CD14-positive monocyte (primary cell): ENCODE measurements at regions not wholly inside any gene's neighbourhood (a gene's known extent, or its start where the extent isn't known, plus 50 kb on each side); places are given as distances from the start of the nearest gene placed in this dataset.

Source experiments
- DNase-seq, 3 donors: peaks; one replicate each; pipeline ENCODE4 v3.0.0-alpha.2; 2011 to 2022
- H2AFZ ChIP-seq: 2 replicates; pipeline ENCODE4 v1.6.0; 2012; ENCODE audit warnings: mild to moderate bottlenecking, low read depth, low read length, inconsistent platforms; ENCODE audit not compliant: insufficient read depth, poor library complexity, severe bottlenecking
- H3K27ac ChIP-seq, 2 donors: 1 replicate in 1 of 2; 2 replicates in 1 of 2; pipeline ENCODE4 v1.5.1; 2012 to 2013; ENCODE audit warnings: low read length in 2 of 2, control low read depth in 1 of 2, inconsistent platforms in 1 of 2, low read depth in 1 of 2, mild to moderate bottlenecking in 1 of 2
- H3K27me3 ChIP-seq, 2 donors: one replicate each; pipeline versions ENCODE4 v1.6.0 to v1.6.1; 2011 to 2013; ENCODE audit warnings: low read length in 2 of 2; ENCODE audit not compliant: control insufficient read depth in 2 of 2, insufficient read depth in 2 of 2
- H3K36me3 ChIP-seq, 2 donors: replicated peaks in 1 of 2; 1 replicate in 1 of 2; 2 replicates in 1 of 2; pipeline versions ENCODE4 v1.5.1 to v1.6.1; 2012 to 2013; ENCODE audit warnings: low read length in 2 of 2, control low read depth in 1 of 2, inconsistent platforms in 1 of 2, mild to moderate bottlenecking in 1 of 2; ENCODE audit not compliant: insufficient read depth in 2 of 2, control insufficient read depth in 1 of 2
- H3K4me1 ChIP-seq, 2 donors: 1 replicate in 1 of 2; 2 replicates in 1 of 2; pipeline versions ENCODE4 v1.5.1 to v1.6.1; 2012 to 2013; ENCODE audit warnings: low read length in 2 of 2, control low read depth in 1 of 2, inconsistent platforms in 1 of 2, mild to moderate bottlenecking in 1 of 2, moderate library complexity in 1 of 2; ENCODE audit not compliant: insufficient read depth in 2 of 2, control insufficient read depth in 1 of 2
- H3K4me2 ChIP-seq: replicated peaks from 2 replicates; pipeline ENCODE3; 2012; ENCODE audit warnings: low read length, moderate library complexity, mild to moderate bottlenecking; ENCODE audit not compliant: poor library complexity, severe bottlenecking; ENCODE audit errors: extremely low read depth
- H3K4me3 ChIP-seq, 3 experiments: fragments of 200-600 bp in 1 of 3; sonication (generic) in 1 of 3; replicated peaks in 1 of 3; 1 replicate in 2 of 3; 2 replicates in 1 of 3; pipeline ENCODE4 v1.5.1; 2011 to 2013; ENCODE audit warnings: low read length in 3 of 3, mild to moderate bottlenecking in 3 of 3, control low read depth in 2 of 3, low read depth in 2 of 3, inconsistent platforms in 1 of 3, moderate library complexity in 1 of 3
- H3K79me2 ChIP-seq: 2 replicates; pipeline ENCODE4 v1.6.0; 2012; ENCODE audit warnings: mild to moderate bottlenecking, control low read depth, inconsistent platforms, low read length, moderate library complexity; ENCODE audit not compliant: insufficient read depth
- H3K9ac ChIP-seq: 2 replicates; pipeline ENCODE4 v1.6.0; 2017; ENCODE audit warnings: low read length, mild to moderate bottlenecking; ENCODE audit not compliant: insufficient read depth, poor library complexity, severe bottlenecking
- H3K9me3 ChIP-seq, 2 donors: replicated peaks in 1 of 2; 1 replicate in 1 of 2; 2 replicates in 1 of 2; pipeline versions ENCODE4 v1.5.1 to v1.6.1; 2012 to 2013; ENCODE audit warnings: low read length in 2 of 2, control low read depth in 1 of 2; ENCODE audit not compliant: control insufficient read depth in 1 of 2, insufficient read depth in 1 of 2
- H4K20me1 ChIP-seq: 2 replicates; pipeline ENCODE4 v1.6.0; 2012; ENCODE audit warnings: mild to moderate bottlenecking, low read length, control low read depth, moderate library complexity; ENCODE audit not compliant: insufficient read depth
- H3K27ac Mint-ChIP-seq, 7 donors: one replicate each; pipeline ENCODE4 v1.8.0; 2020; ENCODE audit warnings: mild to moderate bottlenecking in 7 of 7, mixed read lengths in 7 of 7, moderate library complexity in 6 of 7, inconsistent platforms in 2 of 7
- H3K27me3 Mint-ChIP-seq, 3 donors: one replicate each; pipeline ENCODE4 v1.8.0; 2021 to 2022; ENCODE audit warnings: low read depth in 3 of 3, mild to moderate bottlenecking in 3 of 3, mixed read lengths in 3 of 3, moderate library complexity in 3 of 3, inconsistent platforms in 1 of 3
- H3K36me3 Mint-ChIP-seq, 2 donors: one replicate each; pipeline ENCODE4 v1.8.0; 2020; ENCODE audit warnings: mixed read lengths in 2 of 2, inconsistent platforms in 1 of 2, mild to moderate bottlenecking in 1 of 2
- H3K4me1 Mint-ChIP-seq: one replicate; pipeline ENCODE4 v1.8.0; 2020; ENCODE audit warnings: mild to moderate bottlenecking, mixed read lengths
- H3K4me3 Mint-ChIP-seq, 2 donors: one replicate each; pipeline ENCODE4 v1.8.0; 2020; ENCODE audit warnings: mild to moderate bottlenecking in 2 of 2, mixed read lengths in 2 of 2, moderate library complexity in 1 of 2
- H3K9me3 Mint-ChIP-seq, 7 donors: one replicate each; pipeline ENCODE4 v1.8.0; 2020 to 2022; ENCODE audit warnings: mixed read lengths in 7 of 7, mild to moderate bottlenecking in 6 of 7, moderate library complexity in 6 of 7, inconsistent platforms in 2 of 7
- WGBS: methylation state at CpG from one replicate; pipeline ENCODE4 v1.1.5; 2013; ENCODE audit warnings: missing lambda C conversion rate; ENCODE audit not compliant: insufficient coverage; 5-methylcytosine and 5-hydroxymethylcytosine counted together
- intact Hi-C, 2 donors: fragments of 100-400 bp; cut with micrococcal nuclease; formaldehyde crosslinking; loops; one replicate each; pipeline versions ENCODE4 v1.15.0 to v1.15.1; 2023
- TF ChIP-seq, protein P1 (sequence below): fragments of 200-600 bp; IDR thresholded peaks from one replicate; pipeline ENCODE4 v1.8.0; 2022; ENCODE audit warnings: antibody characterized with exemption, mild to moderate bottlenecking

DNA sequence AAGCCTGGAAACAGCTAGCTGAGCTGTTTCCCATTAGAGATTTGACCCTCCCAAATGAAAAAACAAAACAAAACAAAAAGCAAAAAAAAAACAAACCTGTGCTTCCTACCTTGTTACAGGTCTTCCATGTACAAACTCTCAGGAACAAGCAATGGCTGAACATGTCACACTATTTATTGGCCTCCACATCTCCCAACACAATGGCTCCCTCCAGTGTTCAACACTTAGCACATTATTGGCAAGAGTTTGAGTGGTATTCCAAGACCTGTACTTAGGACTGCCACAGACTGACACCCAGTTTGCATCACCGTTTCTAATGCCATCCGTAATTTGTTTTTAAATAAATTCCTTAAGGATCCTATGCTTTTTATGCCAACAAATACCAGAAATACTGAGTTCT is 195.0 kb upstream of the OLFM3 start:
- H2AFZ ChIP-seq = no peak overlapping the region
- no peaks in the 10 kb centered on the region for H3K4me1 ChIP-seq
- H3K4me3 Mint-ChIP-seq = no peak overlapping the region

DNA sequence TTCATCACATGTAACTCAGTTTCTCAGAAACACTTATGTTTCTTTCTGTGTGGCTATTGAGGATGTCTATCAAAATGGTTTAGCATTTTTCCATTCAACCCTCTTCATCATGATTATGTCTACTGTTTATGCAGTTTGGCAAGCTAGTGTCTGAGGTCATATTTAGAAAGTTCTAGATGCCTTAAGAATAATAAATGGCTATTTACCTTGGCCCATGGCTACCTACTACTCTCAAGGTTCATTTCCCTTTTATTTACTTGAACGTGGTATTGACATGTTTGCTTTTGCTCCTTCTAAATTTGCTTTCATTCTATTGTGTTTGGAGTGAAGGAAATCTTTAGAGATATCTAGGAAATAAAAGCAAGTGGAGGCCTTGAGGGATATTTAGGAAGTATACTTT is 193.7 kb upstream of the OLFM3 start:
- Histone ChIP-seq H3K36me3 (no peaks in the 10 kb centered on the region), H3K9me3 (no peaks in the 10 kb centered on the region), H3K4me1 (no peaks in the 10 kb centered on the region), H3K27me3 (no peaks in the 10 kb centered on the region), H3K9ac (no peak overlapping the region), H4K20me1 (no peaks in the 10 kb centered on the region), H2AFZ (no peak overlapping the region), H3K4me2 (no peak overlapping the region), H3K79me2 (no peaks in the 10 kb centered on the region), H3K27ac (no peak overlapping the region), H3K4me3 (no peak overlapping the region)
- no peak for DNase-seq
- Mint-ChIP-seq H3K9me3 (no peaks in the 10 kb centered on the region), H3K27ac (no peak overlapping the region), H3K4me3 (no peak overlapping the region), H3K27me3 (peaks cover 0 to 1% (median 0%) of the 10 kb centered on the region in 3 donors), H3K4me1 (no peaks in the 10 kb centered on the region), H3K36me3 (no peaks in the 10 kb centered on the region)
- no CpG with 5 or more reads among the region's 1 CpG for WGBS
- intact Hi-C loops = no loop called here
- TF ChIP-seq, protein P1, sequence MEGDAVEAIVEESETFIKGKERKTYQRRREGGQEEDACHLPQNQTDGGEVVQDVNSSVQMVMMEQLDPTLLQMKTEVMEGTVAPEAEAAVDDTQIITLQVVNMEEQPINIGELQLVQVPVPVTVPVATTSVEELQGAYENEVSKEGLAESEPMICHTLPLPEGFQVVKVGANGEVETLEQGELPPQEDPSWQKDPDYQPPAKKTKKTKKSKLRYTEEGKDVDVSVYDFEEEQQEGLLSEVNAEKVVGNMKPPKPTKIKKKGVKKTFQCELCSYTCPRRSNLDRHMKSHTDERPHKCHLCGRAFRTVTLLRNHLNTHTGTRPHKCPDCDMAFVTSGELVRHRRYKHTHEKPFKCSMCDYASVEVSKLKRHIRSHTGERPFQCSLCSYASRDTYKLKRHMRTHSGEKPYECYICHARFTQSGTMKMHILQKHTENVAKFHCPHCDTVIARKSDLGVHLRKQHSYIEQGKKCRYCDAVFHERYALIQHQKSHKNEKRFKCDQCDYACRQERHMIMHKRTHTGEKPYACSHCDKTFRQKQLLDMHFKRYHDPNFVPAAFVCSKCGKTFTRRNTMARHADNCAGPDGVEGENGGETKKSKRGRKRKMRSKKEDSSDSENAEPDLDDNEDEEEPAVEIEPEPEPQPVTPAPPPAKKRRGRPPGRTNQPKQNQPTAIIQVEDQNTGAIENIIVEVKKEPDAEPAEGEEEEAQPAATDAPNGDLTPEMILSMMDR = no peak

More for the DNA sequence above, 195.0 kb upstream of the OLFM3 start:
- Histone ChIP-seq H3K79me2 (no peaks in the 10 kb centered on the region), H3K27me3 (no peaks in the 10 kb centered on the region), H3K9me3 (no peaks in the 10 kb centered on the region), H3K36me3 (no peaks in the 10 kb centered on the region), H3K9ac (no peak overlapping the region), H3K27ac (no peak overlapping the region), H3K4me3 (no peak overlapping the region), H4K20me1 (no peaks in the 10 kb centered on the region), H3K4me2 (no peak overlapping the region)
- Mint-ChIP-seq H3K27me3 (peaks cover 0 to 1% (median 0%) of the 10 kb centered on the region in 3 donors), H3K36me3 (no peaks in the 10 kb centered on the region), H3K4me1 (no peaks in the 10 kb centered on the region), H3K27ac (no peak overlapping the region), H3K9me3 (no peaks in the 10 kb centered on the region)
- TF ChIP-seq, protein P1 = no peak
- intact Hi-C loops = no loop called here
- no peak for DNase-seq
- WGBS = no CpG with 5 or more reads among the region's 2 CpGs
